GM18868 (cell line): ENCODE measurements at regions not wholly inside any gene's neighbourhood (a gene's known extent, or its start where the extent isn't known, plus 50 kb on each side); places are given as distances from the start of the nearest gene placed in this dataset.
"Not testable (repeated sequence)": the region's sequence is repeated elsewhere in the genome, so short reads cannot be mapped to it uniquely, and the experiment has no call there.

Source experiments
- ATAC-seq: cut with Tn5 transposase; IDR thresholded peaks from one replicate; pipeline ENCODE4 v1.9.1; 2021; ENCODE audit warnings: mild to moderate bottlenecking, moderate library complexity; ENCODE audit not compliant: unreplicated experiment

- not testable (repeated sequence) for ATAC-seq
Observed at GRCh38 chr15:83335542-83335941, 51.1 kb upstream of the BNC1 start.

DNA sequence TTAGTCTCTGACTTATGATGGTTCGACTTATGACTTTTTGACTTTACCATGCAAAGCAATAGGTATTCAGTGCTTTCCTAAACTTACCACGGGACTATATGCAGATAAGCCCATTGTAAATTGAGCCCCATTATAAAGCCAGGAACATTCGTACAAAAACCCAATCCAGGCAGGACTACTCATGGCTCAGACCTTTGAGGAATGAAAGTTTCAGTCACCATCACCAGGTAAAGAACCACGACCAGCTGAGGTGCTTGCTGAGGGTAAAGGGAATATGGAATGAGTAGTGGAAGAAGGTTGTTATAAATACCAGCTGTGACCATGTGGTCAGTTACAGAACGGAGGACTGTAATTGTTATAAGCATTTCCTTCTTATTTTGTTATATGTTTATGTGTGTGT is 54.9 kb upstream of the BNC1 start:
- ATAC-seq = no peak

DNA sequence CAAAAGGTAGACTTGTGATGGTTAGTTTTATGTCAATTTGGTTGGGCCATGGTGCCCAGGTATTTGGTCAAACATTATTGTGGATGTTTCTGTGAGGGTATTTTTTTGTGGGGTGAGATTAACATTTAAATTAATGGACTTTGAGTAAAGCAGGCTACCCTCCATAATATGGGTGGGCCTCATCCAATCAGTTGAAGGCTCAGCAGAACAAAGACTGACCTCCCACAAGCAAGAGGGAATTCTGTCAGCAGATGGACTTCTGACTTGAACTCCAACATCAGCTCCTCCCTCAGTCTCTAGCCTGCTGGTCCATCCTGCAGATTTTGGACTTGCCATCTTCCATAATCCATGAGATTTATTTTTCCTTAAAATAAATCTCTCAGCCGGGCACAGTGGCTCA is 55.6 kb upstream of the BNC1 start:
- ATAC-seq = no peak

- no peak for ATAC-seq
Observed at GRCh38 chr15:83346342-83346741, 61.9 kb upstream of the BNC1 start.

DNA sequence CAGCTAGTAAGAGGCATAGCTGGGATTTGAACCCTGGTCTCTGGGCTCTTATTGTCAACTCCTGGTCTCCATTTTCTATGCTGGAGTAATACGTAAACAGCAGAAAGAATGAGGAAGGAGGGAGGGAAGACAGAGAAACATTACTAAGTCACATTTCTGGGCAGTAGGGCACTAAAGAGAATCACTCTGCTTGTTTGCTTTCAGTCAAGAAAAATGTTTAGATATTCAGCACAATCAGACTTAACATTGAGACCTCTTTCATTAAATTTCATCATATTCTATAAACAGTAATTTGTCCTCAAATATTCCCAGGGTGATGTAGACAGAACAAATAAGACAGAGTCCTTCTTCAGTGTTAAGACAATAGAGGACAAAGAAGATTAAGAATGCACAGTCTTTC is 67.7 kb upstream of the BNC1 start:
- no peak for ATAC-seq

DNA sequence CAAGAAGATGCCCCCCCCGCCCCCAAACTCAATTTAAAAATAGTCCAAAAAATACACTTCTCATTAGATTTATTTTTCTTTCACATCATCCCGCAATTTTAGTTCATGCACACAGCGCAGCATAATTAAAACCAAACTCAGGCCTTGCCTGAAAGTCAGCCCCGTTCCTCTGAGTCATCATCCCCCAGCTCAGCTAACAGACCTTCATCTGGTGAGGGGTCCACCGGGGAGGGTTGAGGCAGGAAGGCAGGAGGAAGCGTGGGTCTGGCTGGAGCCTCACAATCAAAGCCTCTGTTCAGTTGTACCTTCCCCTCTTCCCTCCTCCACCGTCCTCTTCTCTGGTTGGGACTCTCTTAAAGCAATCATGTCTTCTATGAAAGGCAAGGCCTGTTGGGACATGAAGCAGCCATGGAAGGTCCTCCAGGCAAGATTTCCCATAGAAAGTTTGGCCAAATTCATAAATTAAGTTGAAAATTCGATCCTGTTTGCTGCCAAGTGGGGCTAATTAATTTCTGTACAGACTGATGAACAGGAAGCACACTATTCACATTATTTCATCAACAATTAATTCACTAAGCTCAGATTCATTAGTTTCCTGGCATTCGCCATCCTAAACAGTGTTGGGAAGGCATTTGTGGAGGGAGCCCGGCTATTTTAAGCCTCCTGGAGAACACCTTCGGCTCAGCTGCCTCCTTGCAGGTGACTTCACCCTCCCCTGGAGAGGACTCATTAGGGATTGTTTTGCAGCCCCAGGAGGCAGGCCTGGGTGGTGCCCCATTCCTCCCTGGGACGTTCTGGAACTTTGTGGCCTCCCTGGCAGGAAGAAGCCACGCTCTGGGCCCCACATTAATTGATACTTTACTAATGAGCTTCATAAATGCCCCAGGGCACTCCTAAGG is 72.3 kb upstream of the BNC1 start:
- no peak for ATAC-seq

GRCh38 chr15:83358972-83359564 is 74.6 kb upstream of the BNC1 start:
- no peak for ATAC-seq

DNA sequence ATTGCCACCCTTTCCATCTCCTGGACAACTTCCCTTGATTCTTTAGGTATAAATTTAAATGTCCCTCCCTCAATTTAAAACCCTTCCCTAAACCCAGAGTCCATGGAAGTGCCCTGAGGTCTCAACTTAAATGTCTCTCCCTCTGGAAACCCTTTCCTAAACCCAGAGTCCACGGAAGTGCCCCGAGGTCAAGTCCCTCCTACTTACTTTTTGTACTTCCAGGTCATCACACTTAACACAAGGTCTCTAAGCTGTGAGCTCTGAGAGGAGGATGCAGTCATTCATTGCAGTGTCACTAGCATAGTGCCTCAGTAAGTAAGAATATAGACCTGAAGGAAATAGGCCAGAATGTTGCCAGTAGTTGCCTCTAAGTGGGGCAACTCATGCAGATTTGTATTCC is 78.2 kb upstream of the BNC1 start:
- no peak for ATAC-seq

DNA sequence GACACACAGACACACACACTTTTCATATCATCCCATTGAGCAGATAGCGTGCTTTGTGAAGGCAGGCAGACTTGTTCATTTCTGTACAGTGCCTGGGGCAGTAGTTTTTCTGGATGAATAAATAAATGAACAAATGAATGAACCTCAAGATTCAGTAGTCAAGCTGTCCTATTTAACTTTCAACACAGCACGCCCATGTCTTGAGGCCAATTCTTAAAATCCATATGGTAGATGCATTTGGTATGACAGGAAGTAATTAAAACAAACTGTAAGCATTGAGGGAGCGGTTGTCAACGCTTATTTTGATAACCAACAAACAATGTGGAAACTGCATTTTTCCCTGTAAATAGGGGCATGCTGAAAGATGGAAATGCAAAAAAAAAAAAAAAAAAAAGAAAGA is 80.0 kb upstream of the BNC1 start:
- ATAC-seq = no peak

GRCh38 chr15:83365370-83365938 is 81.0 kb upstream of the BNC1 start:
- no peak for ATAC-seq

DNA sequence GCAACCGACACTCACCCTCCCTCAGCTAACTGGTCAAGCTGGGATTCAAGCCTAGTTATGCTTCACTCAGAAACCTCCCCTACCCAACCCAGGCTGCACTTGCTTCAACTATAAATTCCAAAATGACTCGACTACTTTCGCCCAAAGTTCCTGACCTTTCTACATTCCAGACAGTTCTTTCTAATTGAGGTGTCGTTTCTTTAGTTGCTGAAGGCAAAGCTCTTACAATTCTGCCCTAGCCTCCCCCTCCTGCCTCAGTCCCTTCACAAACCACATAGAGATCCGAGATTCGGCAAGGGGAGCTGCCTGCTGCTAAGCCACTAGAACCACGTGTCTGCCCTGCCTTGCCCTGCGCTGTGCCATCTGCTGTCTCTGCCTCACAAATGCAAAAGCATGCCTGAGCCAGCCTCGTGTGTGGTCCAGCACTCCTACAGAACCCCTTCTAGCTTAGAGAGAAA is 74.7 kb upstream of the SH3GL3 start:
- ATAC-seq = no peak

DNA sequence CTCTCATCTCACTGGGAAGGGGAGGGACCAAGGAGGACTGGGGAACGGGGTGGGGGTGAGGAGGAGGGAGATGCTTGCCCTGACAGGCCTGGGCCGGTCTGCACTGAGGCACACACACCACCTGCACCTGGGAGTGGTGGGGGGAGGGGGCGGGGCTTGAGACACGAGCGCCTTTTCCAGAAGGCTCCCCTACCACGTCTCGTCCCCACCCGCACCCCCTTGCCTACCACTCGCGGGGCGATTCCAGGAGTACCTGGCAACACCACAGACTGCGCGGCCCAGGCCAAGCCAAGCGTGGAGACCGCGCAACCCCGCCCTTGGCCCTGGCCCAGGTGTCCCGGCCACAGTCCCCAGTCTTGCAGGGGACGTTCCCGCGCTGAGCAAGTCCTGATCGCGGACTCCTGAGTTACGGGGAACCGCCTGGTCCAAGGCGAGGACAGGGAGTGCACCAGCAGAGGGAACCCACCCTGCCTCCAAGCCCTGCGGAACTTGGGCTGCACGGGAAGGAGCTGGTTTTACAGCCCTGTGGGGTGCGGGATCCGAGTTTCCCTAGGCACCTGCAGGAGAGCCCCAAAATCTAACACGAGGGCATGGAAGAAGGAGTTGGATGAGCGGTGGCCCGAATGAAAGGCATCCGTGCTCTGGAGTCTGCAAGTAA is 68.1 kb upstream of the SH3GL3 start:
- no peak for ATAC-seq

DNA sequence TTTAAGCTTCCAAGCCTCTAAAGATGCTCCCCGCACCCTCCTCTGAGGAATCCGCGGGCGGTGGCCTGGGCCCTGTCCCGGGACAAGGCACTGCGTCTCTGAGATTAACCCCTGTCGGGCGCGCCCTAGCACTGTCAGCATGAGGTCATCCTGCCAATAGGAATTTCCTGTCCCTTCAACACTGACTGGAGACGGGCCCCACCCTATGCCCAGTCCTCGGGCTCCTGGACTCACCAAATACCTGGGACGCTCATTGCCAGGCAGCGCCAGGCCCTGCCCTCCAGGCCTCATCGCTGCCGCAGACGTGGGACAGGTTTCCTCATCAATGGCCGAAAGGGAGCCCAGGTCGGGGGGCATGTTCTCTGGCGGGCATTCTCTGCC is 67.6 kb upstream of the SH3GL3 start:
- ATAC-seq = no peak

DNA sequence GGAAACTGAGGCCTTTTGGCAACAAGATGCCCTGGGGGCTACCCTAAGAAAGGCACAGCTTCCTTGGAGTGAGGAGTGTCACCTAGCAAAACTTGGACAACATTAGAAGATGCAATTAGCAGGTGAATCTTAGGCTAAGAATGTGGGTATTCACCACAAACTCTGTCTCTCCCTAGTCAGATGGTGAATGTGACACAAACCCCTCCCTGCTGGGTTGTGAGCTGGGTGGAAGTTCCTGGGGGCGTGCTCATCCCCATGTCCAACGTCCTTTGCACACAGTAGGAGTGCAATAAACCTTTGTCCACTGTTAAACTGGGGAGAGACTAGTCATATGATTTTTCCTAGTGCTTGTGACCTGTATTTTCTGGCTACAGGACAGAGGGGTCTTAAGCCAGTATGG is 67.1 kb upstream of the SH3GL3 start:
- ATAC-seq = no peak

DNA sequence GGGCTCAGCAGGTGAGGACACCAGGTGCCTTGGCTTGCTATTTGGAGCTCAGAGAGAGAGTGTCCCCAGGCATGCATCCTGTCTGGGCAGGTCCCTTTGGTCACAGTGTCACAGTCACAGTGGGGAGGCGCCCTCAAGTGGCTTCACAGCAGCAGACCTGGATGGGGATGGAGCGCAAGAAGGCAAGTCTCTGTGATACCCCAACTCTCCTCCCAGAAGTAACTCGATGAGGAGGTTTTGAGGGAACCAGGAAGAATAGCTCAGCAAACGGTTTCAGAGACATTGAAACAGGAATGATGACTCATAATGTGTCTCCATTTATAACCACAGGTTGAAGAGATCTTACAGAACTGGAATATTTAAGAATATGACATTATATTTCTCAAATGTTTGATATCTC is 66.5 kb upstream of the SH3GL3 start:
- peak; percentile 88 for ATAC-seq

- ATAC-seq = not testable (repeated sequence)
Observed at GRCh38 chr15:83383608-83384139, 63.5 kb upstream of the SH3GL3 start.

- ATAC-seq = no peak
Observed at GRCh38 chr15:83396101-83396500, 51.0 kb upstream of the SH3GL3 start.
